Fibroblast of lung (primary cell): ENCODE measurements at regions not wholly inside any gene's neighbourhood (a gene's known extent, or its start where the extent isn't known, plus 50 kb on each side); places are given as distances from the start of the nearest gene placed in this dataset.

Source experiments
- DNase-seq, 2 donors: peaks; one replicate each; pipeline versions ENCODE4 v3.0.0 to v3.0.0-alpha.2; 2010; ENCODE audit warnings: low read depth in 2 of 2
- H2AFZ ChIP-seq: 2 replicates; pipeline ENCODE4 v1.5.1; 2012; ENCODE audit warnings: low read length, control low read depth, inconsistent platforms
- H3K27ac ChIP-seq: 2 replicates; pipeline ENCODE4 v1.5.1; 2011; ENCODE audit warnings: low read length, control low read depth; ENCODE audit not compliant: insufficient read depth
- H3K27me3 ChIP-seq: 2 replicates; pipeline ENCODE4 v1.5.1; 2011; ENCODE audit warnings: mild to moderate bottlenecking, low read length; ENCODE audit not compliant: control insufficient read depth, insufficient read depth
- H3K36me3 ChIP-seq: 2 replicates; pipeline ENCODE4 v1.5.1; 2011; ENCODE audit warnings: low read length; ENCODE audit not compliant: control insufficient read depth, insufficient read depth
- H3K4me1 ChIP-seq: 2 replicates; pipeline ENCODE4 v1.5.1; 2011; ENCODE audit warnings: low read length; ENCODE audit not compliant: control insufficient read depth, insufficient read depth; ENCODE audit errors: extremely low read depth
- H3K4me2 ChIP-seq: 2 replicates; pipeline ENCODE4 v1.5.1; 2011; ENCODE audit warnings: low read length, control low read depth; ENCODE audit not compliant: insufficient read depth; ENCODE audit errors: extremely low read depth
- H3K4me3 ChIP-seq, 4 experiments: fragments of 200-600 bp in 1 of 4; sonication (generic) in 1 of 4; replicated peaks in 1 of 4; 2 replicates each; pipeline ENCODE4 v1.5.1; 2011 to 2016; ENCODE audit warnings: low read length in 4 of 4, low read depth in 3 of 4, mild to moderate bottlenecking in 3 of 4, control low read depth in 2 of 4, inconsistent platforms in 1 of 4, mixed read lengths in 1 of 4; ENCODE audit not compliant: insufficient read depth in 1 of 4; ENCODE audit errors: control extremely low read depth in 1 of 4
- H3K79me2 ChIP-seq: 2 replicates; pipeline ENCODE4 v1.5.1; 2012; ENCODE audit warnings: mild to moderate bottlenecking, low read length, inconsistent platforms; ENCODE audit not compliant: control insufficient read depth, insufficient read depth
- H3K9ac ChIP-seq: 2 replicates; pipeline ENCODE4 v1.5.1; 2011; ENCODE audit warnings: mild to moderate bottlenecking, low read length, control low read depth; ENCODE audit not compliant: insufficient read depth
- H3K9me3 ChIP-seq: 2 replicates; pipeline ENCODE4 v1.5.1; 2012; ENCODE audit warnings: low read depth, low read length; ENCODE audit not compliant: control insufficient read depth, insufficient read depth
- H4K20me1 ChIP-seq: 2 replicates; pipeline ENCODE4 v1.5.1; 2011; ENCODE audit warnings: low read length; ENCODE audit not compliant: control insufficient read depth, insufficient read depth; ENCODE audit errors: extremely low read depth
- CTCF ChIP-seq, 2 donors: IDR thresholded peaks in 1 of 2; conservative IDR thresholded peaks in 1 of 2; 1 replicate in 1 of 2; 2 replicates in 1 of 2; pipeline ENCODE4 v1.5.1; 2011 to 2012; ENCODE audit warnings: low read length in 2 of 2, control low read depth in 1 of 2, inconsistent platforms in 1 of 2, low read depth in 1 of 2, mild to moderate bottlenecking in 1 of 2
- EZH2 ChIP-seq: IDR thresholded peaks from 2 replicates; pipeline ENCODE4 v1.5.1; 2012; ENCODE audit warnings: low read length, control low read depth, mild to moderate bottlenecking; ENCODE audit errors: missing control alignments

GRCh38 chr6:3625149-3625979 lies 126.1 kb downstream of the PXDC1 start:
- H3K4me1 ChIP-seq = no peaks in the 10 kb centered on the region
- H3K9me3 ChIP-seq = no peaks in the 10 kb centered on the region
- peaks cover 8% of the 10 kb centered on the region for H3K27me3 ChIP-seq
- H3K79me2 ChIP-seq = no peaks in the 10 kb centered on the region
- H3K4me2 ChIP-seq = no peak overlapping the region
- H4K20me1 ChIP-seq = no peaks in the 10 kb centered on the region
- TF ChIP-seq EZH2 (no peak), CTCF (conservative IDR thresholded peaks at IDR 0.05 in 1 of 2, IDR thresholded peaks at IDR 0.05 in 1 of 2; ENCODE audit: low read depth in 1 of 2, low read length in 2 of 2) (no peak)
- H3K4me3 ChIP-seq = no peak overlapping the region
- DNase-seq = no peak
- no peak overlapping the region for H3K27ac ChIP-seq
- no peaks in the 10 kb centered on the region for H3K36me3 ChIP-seq
- no peak overlapping the region for H2AFZ ChIP-seq
- H3K9ac ChIP-seq = no peak overlapping the region

GRCh38 chr6:3624250-3625136 lies 127.0 kb downstream of the PXDC1 start:
- no peaks in the 10 kb centered on the region for H4K20me1 ChIP-seq

More at GRCh38 chr6:3624250-3625136, 127.0 kb downstream of the PXDC1 start:
- no peaks in the 10 kb centered on the region for H3K9me3 ChIP-seq
- H3K4me2 ChIP-seq = no peak overlapping the region
- H3K27me3 ChIP-seq = peaks cover 10% of the 10 kb centered on the region
- H3K9ac ChIP-seq = no peak overlapping the region
- no peak overlapping the region for H3K27ac ChIP-seq
- H3K4me3 ChIP-seq = no peak overlapping the region
- no peaks in the 10 kb centered on the region for H3K36me3 ChIP-seq
- no peak for TF ChIP-seq EZH2
- no peak for TF ChIP-seq CTCF (conservative IDR thresholded peaks at IDR 0.05 in 1 of 2, IDR thresholded peaks at IDR 0.05 in 1 of 2; ENCODE audit: low read depth in 1 of 2, low read length in 2 of 2)
- H2AFZ ChIP-seq = no peak overlapping the region
- DNase-seq = no peak
- no peaks in the 10 kb centered on the region for H3K79me2 ChIP-seq
- no peaks in the 10 kb centered on the region for H3K4me1 ChIP-seq
